Vagina (tissue), 2 donors: ENCODE measurements at regions not wholly inside any gene's neighbourhood (a gene's known extent, or its start where the extent isn't known, plus 50 kb on each side); places are given as distances from the start of the nearest gene placed in this dataset.

Experiments
- POLR2AphosphoS5 ChIP-seq, 2 donors: sonication (generic); formaldehyde crosslinking; IDR thresholded peaks; one replicate each; pipeline ENCODE4 v1.9.0; 2017; ENCODE audit warnings: antibody characterized with exemption in 2 of 2, mild to moderate bottlenecking in 2 of 2, low read depth in 1 of 2; ENCODE audit not compliant: insufficient read depth in 1 of 2
- TF ChIP-seq, protein P1 (sequence below), 3 experiments: fragments of 450-650 bp in 2 of 3; fragments of 200-600 bp in 1 of 3; sonication (generic) in 1 of 3; IDR thresholded peaks; one replicate each; pipeline ENCODE4 v1.5.1; 2017 to 2019; ENCODE audit warnings: antibody characterized with exemption in 3 of 3, mild to moderate bottlenecking in 2 of 3, moderate library complexity in 2 of 3

- TF ChIP-seq, protein P1, sequence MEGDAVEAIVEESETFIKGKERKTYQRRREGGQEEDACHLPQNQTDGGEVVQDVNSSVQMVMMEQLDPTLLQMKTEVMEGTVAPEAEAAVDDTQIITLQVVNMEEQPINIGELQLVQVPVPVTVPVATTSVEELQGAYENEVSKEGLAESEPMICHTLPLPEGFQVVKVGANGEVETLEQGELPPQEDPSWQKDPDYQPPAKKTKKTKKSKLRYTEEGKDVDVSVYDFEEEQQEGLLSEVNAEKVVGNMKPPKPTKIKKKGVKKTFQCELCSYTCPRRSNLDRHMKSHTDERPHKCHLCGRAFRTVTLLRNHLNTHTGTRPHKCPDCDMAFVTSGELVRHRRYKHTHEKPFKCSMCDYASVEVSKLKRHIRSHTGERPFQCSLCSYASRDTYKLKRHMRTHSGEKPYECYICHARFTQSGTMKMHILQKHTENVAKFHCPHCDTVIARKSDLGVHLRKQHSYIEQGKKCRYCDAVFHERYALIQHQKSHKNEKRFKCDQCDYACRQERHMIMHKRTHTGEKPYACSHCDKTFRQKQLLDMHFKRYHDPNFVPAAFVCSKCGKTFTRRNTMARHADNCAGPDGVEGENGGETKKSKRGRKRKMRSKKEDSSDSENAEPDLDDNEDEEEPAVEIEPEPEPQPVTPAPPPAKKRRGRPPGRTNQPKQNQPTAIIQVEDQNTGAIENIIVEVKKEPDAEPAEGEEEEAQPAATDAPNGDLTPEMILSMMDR (IDR thresholded peaks at IDR 0.05), result no peak
- TF ChIP-seq POLR2AphosphoS5 (IDR thresholded peaks at IDR 0.05; ENCODE audit: insufficient read depth in 1 of 2, low read depth in 1 of 2), result no peak
Measured at GRCh38 chr3:5800965-5801364, 613.5 kb downstream of the EDEM1 start.
